NCI-H510A treated with DMSO at 0.1 percent for 48 hours (cell line): ENCODE measurements at regions not wholly inside any gene's neighbourhood (a gene's known extent, or its start where the extent isn't known, plus 50 kb on each side); places are given as distances from the start of the nearest gene placed in this dataset.
A peak's percentile ranks its signal among the peaks of the same experiment; 100 is the strongest.
"Not testable (repeated sequence)": the region's sequence is repeated elsewhere in the genome, so short reads cannot be mapped to it uniquely, and the experiment has no call there.

Experiments
- DNase-seq: peaks from one replicate; lab custom pipeline; 2025; lab: John Stamatoyannopoulos, UW

GRCh38 chr1:198809247-198809646 lies 170.4 kb downstream of the PTPRC start:
- DNase-seq = no peak

GRCh38 chr1:198811449-198811848 lies 172.6 kb downstream of the PTPRC start:
- DNase-seq = no peak

- no peak for DNase-seq
Measured at GRCh38 chr1:198823626-198824025, 184.8 kb downstream of the PTPRC start.

GRCh38 chr1:198825254-198825653 lies 186.4 kb downstream of the PTPRC start:
- DNase-seq = no peak

- no peak for DNase-seq
Measured at GRCh38 chr1:198829356-198829755, 190.5 kb downstream of the PTPRC start.

- no peak for DNase-seq
Measured at GRCh38 chr1:198829944-198830343, 191.1 kb downstream of the PTPRC start.

- DNase-seq = no peak
Measured at GRCh38 chr1:198830412-198830811, 191.6 kb downstream of the PTPRC start.

GRCh38 chr1:198833706-198834503 lies 195.1 kb downstream of the PTPRC start:
- no peak for DNase-seq

GRCh38 chr1:198837278-198838021 lies 198.6 kb downstream of the PTPRC start:
- peak; percentile 20 for DNase-seq

- no peak for DNase-seq
Measured at GRCh38 chr1:198838022-198838342, 199.1 kb downstream of the PTPRC start.

GRCh38 chr1:198841477-198841876 lies 202.6 kb downstream of the PTPRC start:
- no peak for DNase-seq

GRCh38 chr1:198842686-198843085 lies 203.8 kb downstream of the PTPRC start:
- no peak for DNase-seq

- DNase-seq = no peak
Measured at GRCh38 chr1:198845271-198845670, 206.4 kb downstream of the PTPRC start.

- DNase-seq = no peak
Measured at GRCh38 chr1:198845851-198846250, 207.0 kb downstream of the PTPRC start.

- no peak for DNase-seq
Measured at GRCh38 chr1:198846556-198846955, 207.7 kb downstream of the PTPRC start.

- no peak for DNase-seq
Measured at GRCh38 chr1:198848206-198848605, 209.4 kb downstream of the PTPRC start.

GRCh38 chr1:198848649-198849048 lies 209.8 kb downstream of the PTPRC start:
- peak; percentile 26 for DNase-seq

GRCh38 chr1:198849093-198849492 lies 210.3 kb downstream of the PTPRC start:
- DNase-seq = no peak

- no peak for DNase-seq
Measured at GRCh38 chr1:198850196-198850595, 211.4 kb downstream of the PTPRC start.

- not testable (repeated sequence) for DNase-seq
Measured at GRCh38 chr1:198850966-198851365, 212.1 kb downstream of the PTPRC start.

- DNase-seq = no peak
Measured at GRCh38 chr1:198856601-198857000, 217.8 kb downstream of the PTPRC start.

GRCh38 chr1:198858033-198858432 lies 219.2 kb downstream of the PTPRC start:
- peak; percentile 61 for DNase-seq

GRCh38 chr1:198860371-198860770 lies 221.5 kb downstream of the PTPRC start:
- no peak for DNase-seq

- no peak for DNase-seq
Measured at GRCh38 chr1:198861636-198862035, 222.8 kb downstream of the PTPRC start.
